Activated naive CD4-positive, alpha-beta T cell (primary cell): ENCODE measurements at regions not wholly inside any gene's neighbourhood (a gene's known extent, or its start where the extent isn't known, plus 50 kb on each side); places are given as distances from the start of the nearest gene placed in this dataset.

ENCODE experiments used
- DNase-seq, 4 experiments: peaks; one replicate each; lab custom pipeline; 2025; lab: John Stamatoyannopoulos, UW

- no peak for DNase-seq
Observed at GRCh38 chr6:141309295-141309694, 823.4 kb upstream of the GJE1 start.

- DNase-seq, result no peak
Observed at GRCh38 chr6:141307309-141307998, 825.3 kb upstream of the GJE1 start.

GRCh38 chr6:141303907-141304306, 828.8 kb upstream of the GJE1 start:
- DNase-seq, result no peak

GRCh38 chr6:141301779-141302178, 830.9 kb upstream of the GJE1 start:
- no peak for DNase-seq

GRCh38 chr6:141290941-141291721, 841.6 kb upstream of the GJE1 start:
- no peak for DNase-seq

GRCh38 chr6:141288947-141289346, 843.8 kb upstream of the GJE1 start:
- DNase-seq, result no peak

- DNase-seq, result no peak
Observed at GRCh38 chr6:141282263-141282662, 850.5 kb upstream of the GJE1 start.

- DNase-seq, result no peak
Observed at GRCh38 chr6:141269684-141270083, 863.0 kb upstream of the GJE1 start.

- DNase-seq, result no peak
Observed at GRCh38 chr6:141267420-141267819, 865.3 kb upstream of the GJE1 start.

- no peak for DNase-seq
Observed at GRCh38 chr6:141265756-141266623, 866.7 kb upstream of the GJE1 start.

- no peak for DNase-seq
Observed at GRCh38 chr6:141264101-141264500, 868.6 kb upstream of the GJE1 start.

GRCh38 chr6:141261672-141262060, 871.1 kb upstream of the GJE1 start:
- no peak for DNase-seq

GRCh38 chr6:141261016-141261671, 871.6 kb upstream of the GJE1 start:
- DNase-seq, result no peak

GRCh38 chr6:141260627-141261015, 872.1 kb upstream of the GJE1 start:
- DNase-seq, result no peak

GRCh38 chr6:141259807-141260206, 872.9 kb upstream of the GJE1 start:
- DNase-seq, result no peak

- no peak for DNase-seq
Observed at GRCh38 chr6:141259091-141259490, 873.6 kb upstream of the GJE1 start.

GRCh38 chr6:141258516-141258915, 874.2 kb upstream of the GJE1 start:
- DNase-seq, result no peak

GRCh38 chr6:141254336-141254735, 878.4 kb upstream of the GJE1 start:
- no peak for DNase-seq

GRCh38 chr6:141252828-141253608, 879.7 kb upstream of the GJE1 start:
- no peak for DNase-seq

GRCh38 chr6:141251286-141251685, 881.4 kb upstream of the GJE1 start:
- no peak for DNase-seq
